GM06990 (cell line): ENCODE measurements at regions not wholly inside any gene's neighbourhood (a gene's known extent, or its start where the extent isn't known, plus 50 kb on each side); places are given as distances from the start of the nearest gene placed in this dataset.
"Not testable (repeated sequence)": the region's sequence is repeated elsewhere in the genome, so short reads cannot be mapped to it uniquely, and the experiment has no call there.

ENCODE experiments used
- DNase-seq: peaks from one replicate; pipeline ENCODE4 v3.0.0-alpha.2; 2011; ENCODE audit not compliant: insufficient read length; ENCODE audit errors: extremely low read depth
- H3K27me3 ChIP-seq: replicated peaks from 2 replicates; pipeline ENCODE4 v1.6.0; 2011; ENCODE audit warnings: low read length; ENCODE audit not compliant: control insufficient read depth, insufficient read depth
- H3K36me3 ChIP-seq: 2 replicates; pipeline ENCODE4 v1.5.1; 2011; ENCODE audit warnings: low read length; ENCODE audit not compliant: control insufficient read depth, insufficient read depth
- H3K4me3 ChIP-seq: replicated peaks from 2 replicates; pipeline ENCODE4 v1.5.1; 2011; ENCODE audit warnings: low read depth, mild to moderate bottlenecking, control low read depth, low read length
- CTCF ChIP-seq: IDR thresholded peaks from 2 replicates; pipeline ENCODE4 v1.5.1; 2011; ENCODE audit warnings: low read length, control low read depth, mild to moderate bottlenecking, inconsistent platforms; ENCODE audit not compliant: insufficient read depth, poor library complexity, severe bottlenecking

GRCh38 chr18:78876868-78877267 is 102.8 kb upstream of the SALL3 start:
- Histone ChIP-seq H3K36me3 (no peaks in the 10 kb centered on the region), H3K27me3 (no peaks in the 10 kb centered on the region), H3K4me3 (no peak overlapping the region)
- no peak for DNase-seq
- no peak for TF ChIP-seq CTCF

DNA sequence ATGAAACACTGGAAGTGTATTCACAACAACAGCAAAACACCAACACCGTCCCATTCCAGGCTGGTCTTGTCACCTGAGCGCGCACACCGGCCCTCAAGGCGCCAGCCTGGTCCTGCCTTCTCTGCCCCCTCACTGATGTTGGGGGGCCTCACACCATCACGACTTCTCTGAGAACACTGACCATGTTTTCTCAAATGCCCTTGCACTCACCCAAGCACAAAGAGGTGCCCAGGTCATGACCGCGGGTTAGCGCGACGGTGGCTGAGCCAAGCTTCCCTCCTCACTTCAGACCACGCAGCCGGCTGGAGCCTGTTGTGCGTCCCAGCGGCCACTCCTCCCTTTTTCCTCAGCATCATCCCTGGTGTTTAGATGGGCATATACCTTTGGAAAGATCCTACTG is 101.3 kb upstream of the SALL3 start:
- no peaks in the 10 kb centered on the region for H3K27me3 ChIP-seq
- no peak for DNase-seq
- no peaks in the 10 kb centered on the region for H3K36me3 ChIP-seq
- H3K4me3 ChIP-seq = no peak overlapping the region
- TF ChIP-seq CTCF = no peak

- DNase-seq, H3K36me3 ChIP-seq, H3K27me3 ChIP-seq, H3K4me3 ChIP-seq: not testable (repeated sequence)
These were observed 100.3 kb upstream of the SALL3 start for GRCh38 chr18:78879072-78879883.

DNA sequence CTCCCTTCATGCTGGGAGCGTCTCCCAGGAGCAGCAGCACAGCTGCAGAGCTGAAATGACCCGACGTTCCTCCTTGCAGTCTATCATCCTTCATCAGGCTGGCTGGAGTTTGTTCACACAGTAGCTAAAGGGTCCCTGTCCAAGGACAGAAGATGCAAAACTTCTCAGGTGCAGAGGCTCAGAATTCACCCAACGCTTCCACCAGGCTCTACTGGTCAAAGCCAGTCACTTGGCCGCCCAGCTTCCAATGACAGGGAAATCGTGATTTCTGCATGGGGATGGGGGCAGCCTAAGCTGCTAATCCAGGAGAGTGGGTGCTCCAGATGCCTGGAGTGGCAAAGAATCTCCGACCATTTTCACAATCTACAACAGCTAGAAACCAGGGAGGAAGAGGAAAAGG is 97.0 kb upstream of the SALL3 start:
- H3K36me3 ChIP-seq = no peaks in the 10 kb centered on the region
- H3K27me3 ChIP-seq = no peaks in the 10 kb centered on the region
- TF ChIP-seq CTCF = no peak
- DNase-seq = no peak
- no peak overlapping the region for H3K4me3 ChIP-seq

- DNase-seq = no peak
- no peaks in the 10 kb centered on the region for H3K36me3 ChIP-seq
- no peak for TF ChIP-seq CTCF
- H3K27me3 ChIP-seq = no peaks in the 10 kb centered on the region
- no peak overlapping the region for H3K4me3 ChIP-seq
These were observed 96.1 kb upstream of the SALL3 start for GRCh38 chr18:78883501-78883900.

DNA sequence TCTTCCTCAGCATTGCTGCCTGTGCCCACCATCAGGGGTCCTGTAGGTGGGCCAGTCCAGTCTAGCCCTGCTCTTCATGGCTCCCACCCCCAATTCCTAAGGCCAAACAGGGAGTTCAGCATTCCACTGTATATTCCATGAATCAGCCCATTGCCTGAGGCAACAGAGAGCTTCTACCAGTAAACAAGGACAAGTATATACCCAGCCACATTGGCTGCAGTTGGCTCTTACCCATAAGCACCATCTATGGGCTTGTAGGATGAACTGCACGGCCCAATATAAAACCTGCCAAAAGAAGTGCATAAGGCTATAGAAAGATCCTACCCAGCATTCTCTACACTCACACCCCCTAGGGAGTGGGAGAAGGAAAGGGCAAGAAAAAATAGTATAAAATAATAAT is 95.1 kb upstream of the SALL3 start:
- no peak for TF ChIP-seq CTCF
- no peak for DNase-seq
- Histone ChIP-seq H3K36me3 (no peaks in the 10 kb centered on the region), H3K4me3 (no peak overlapping the region), H3K27me3 (no peaks in the 10 kb centered on the region)
